ENCODE measurements at regions not wholly inside any gene's neighbourhood (a gene's known extent, or its start where the extent isn't known, plus 50 kb on each side); places are given as distances from the start of the nearest gene placed in this dataset.

GRCh38 chr9:71562140-71562539 is 206.2 kb downstream of the CEMIP2 start:
- no peak overlapping the region for H3K27ac ChIP-seq
- TF ChIP-seq, protein P1, sequence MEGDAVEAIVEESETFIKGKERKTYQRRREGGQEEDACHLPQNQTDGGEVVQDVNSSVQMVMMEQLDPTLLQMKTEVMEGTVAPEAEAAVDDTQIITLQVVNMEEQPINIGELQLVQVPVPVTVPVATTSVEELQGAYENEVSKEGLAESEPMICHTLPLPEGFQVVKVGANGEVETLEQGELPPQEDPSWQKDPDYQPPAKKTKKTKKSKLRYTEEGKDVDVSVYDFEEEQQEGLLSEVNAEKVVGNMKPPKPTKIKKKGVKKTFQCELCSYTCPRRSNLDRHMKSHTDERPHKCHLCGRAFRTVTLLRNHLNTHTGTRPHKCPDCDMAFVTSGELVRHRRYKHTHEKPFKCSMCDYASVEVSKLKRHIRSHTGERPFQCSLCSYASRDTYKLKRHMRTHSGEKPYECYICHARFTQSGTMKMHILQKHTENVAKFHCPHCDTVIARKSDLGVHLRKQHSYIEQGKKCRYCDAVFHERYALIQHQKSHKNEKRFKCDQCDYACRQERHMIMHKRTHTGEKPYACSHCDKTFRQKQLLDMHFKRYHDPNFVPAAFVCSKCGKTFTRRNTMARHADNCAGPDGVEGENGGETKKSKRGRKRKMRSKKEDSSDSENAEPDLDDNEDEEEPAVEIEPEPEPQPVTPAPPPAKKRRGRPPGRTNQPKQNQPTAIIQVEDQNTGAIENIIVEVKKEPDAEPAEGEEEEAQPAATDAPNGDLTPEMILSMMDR (conservative IDR thresholded peaks at IDR 0.05): no peak

GRCh38 chr9:71557310-71557709 is 211.0 kb downstream of the CEMIP2 start:
- H3K27ac ChIP-seq: no peak overlapping the region
- TF ChIP-seq, protein P1 (conservative IDR thresholded peaks at IDR 0.05): no peak

- H3K27ac ChIP-seq: no peak overlapping the region
- TF ChIP-seq, protein P1 (conservative IDR thresholded peaks at IDR 0.05): no peak
Measured at GRCh38 chr9:71552480-71552879, 215.8 kb downstream of the CEMIP2 start.

DNA sequence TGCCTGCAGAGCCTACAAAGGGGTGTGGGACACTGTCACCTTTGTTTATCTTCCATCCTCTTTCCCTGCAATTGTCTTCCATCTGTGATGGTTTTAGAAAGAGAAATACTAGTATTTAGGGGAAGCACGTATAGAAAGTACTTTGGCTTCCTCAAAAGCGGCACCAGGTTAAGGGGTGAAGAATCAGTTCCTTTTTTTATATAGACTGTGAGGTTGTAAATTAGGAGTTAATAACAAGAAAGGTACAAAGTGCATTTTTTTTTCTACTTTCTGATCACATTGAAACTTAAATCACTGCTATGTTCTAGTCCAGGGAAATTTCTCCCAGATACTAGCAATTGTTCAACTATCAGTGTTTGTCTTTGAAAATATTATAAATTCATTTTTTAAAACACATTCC is 219.3 kb downstream of the CEMIP2 start:
- H3K27ac ChIP-seq: no peak overlapping the region
- TF ChIP-seq, protein P1 (conservative IDR thresholded peaks at IDR 0.05): no peak

GRCh38 chr9:71544464-71544863 is 223.8 kb downstream of the CEMIP2 start:
- H3K27ac ChIP-seq: no peak overlapping the region
- TF ChIP-seq, protein P1 (conservative IDR thresholded peaks at IDR 0.05): no peak

DNA sequence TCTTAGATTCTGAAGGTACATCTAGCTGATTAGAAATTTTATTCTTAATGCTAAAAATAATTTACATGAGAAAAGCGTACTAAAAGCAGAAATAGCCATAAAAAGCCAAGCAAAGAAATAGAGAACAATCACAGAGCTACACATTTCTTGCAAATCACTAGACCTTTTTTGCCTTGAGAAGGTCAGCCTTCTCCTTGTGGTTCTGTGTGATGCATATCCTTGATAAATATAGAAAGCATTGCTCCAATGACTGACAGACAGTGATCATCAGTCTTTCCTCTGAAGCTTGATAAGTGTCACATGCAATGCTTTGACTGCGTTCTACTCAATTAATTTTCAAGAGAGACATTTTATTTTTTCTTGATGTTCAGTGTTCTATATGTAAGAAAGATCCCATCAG is 226.9 kb downstream of the CEMIP2 start:
- TF ChIP-seq, protein P1 (conservative IDR thresholded peaks at IDR 0.05): no peak
- H3K27ac ChIP-seq: no peak overlapping the region

- H3K27ac ChIP-seq: no peak overlapping the region
- TF ChIP-seq, protein P1 (conservative IDR thresholded peaks at IDR 0.05): no peak
Measured at GRCh38 chr9:71524996-71525580, 243.2 kb downstream of the CEMIP2 start.
